HG03060 (cell line): ENCODE measurements at regions not wholly inside any gene's neighbourhood (a gene's known extent, or its start where the extent isn't known, plus 50 kb on each side); places are given as distances from the start of the nearest gene placed in this dataset.

Source experiments
- ATAC-seq: cut with Tn5 transposase; IDR thresholded peaks from one replicate; pipeline ENCODE4 v1.9.1; 2021; ENCODE audit warnings: low read depth, moderate number of reproducible peaks; ENCODE audit not compliant: unreplicated experiment

DNA sequence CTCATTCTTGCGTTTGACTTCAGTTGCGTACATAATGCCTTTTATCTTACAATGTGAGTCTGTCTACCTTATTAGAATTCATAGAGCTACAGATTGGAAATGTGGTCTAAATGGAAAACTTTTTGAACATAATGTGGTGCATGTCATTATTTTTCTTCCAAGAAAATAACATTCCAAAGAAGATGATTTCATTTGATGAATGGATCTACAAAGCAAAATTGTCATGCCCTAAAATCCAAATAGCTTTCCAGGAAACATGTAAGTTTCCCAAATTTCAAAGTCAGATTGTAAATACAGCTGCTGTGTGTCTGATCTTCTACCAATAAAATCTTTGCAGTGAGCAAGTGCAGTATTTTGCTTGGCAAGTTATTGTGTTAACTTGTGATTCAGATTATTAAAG, 101.8 kb upstream of the FZD8 start:
- no peak for ATAC-seq

- no peak for ATAC-seq
Observed at GRCh38 chr10:35743351-35743750, 101.3 kb upstream of the FZD8 start.

GRCh38 chr10:35739998-35740397, 97.9 kb upstream of the FZD8 start:
- no peak for ATAC-seq

GRCh38 chr10:35735412-35735811, 93.3 kb upstream of the FZD8 start:
- ATAC-seq = no peak

DNA sequence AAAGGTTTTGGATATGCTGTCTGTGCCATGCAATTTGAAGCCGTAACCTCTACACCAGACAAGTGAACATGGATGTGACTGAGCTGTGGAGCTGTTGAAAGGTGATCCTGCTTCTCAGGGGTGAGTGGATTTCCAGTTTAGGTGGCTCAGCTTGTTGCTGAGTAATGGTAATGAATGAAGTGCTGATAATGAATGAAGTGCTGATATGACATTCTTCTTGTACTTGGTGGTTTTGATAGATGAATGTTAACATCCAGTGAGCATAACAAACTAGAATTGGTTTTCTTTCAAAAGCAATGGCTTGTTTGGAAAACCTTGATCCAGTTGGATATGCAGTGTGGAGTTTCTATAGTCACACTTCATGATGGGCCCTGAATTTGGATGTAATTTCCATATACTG, 89.7 kb upstream of the FZD8 start:
- no peak for ATAC-seq

DNA sequence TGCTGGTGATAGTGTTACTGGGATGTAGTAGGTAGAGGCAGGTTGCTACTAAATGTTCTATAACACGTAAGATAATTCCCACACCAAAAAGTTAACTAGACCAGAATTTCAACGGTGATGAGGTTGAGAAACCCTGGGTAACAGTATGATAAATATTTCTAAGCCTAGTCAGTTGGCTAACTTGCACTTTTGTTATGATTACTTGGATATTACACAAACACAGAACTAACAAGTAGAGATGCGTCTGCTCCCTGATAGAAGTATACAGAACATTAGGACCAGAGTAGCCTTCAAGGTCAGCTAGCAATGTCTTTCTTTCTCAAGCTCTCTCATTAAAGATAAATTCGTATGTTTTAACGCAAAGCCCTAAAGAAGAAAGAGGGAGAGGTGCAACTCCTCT, 86.2 kb upstream of the FZD8 start:
- ATAC-seq = no peak

GRCh38 chr10:35726846-35727245, 84.8 kb upstream of the FZD8 start:
- ATAC-seq = no peak

DNA sequence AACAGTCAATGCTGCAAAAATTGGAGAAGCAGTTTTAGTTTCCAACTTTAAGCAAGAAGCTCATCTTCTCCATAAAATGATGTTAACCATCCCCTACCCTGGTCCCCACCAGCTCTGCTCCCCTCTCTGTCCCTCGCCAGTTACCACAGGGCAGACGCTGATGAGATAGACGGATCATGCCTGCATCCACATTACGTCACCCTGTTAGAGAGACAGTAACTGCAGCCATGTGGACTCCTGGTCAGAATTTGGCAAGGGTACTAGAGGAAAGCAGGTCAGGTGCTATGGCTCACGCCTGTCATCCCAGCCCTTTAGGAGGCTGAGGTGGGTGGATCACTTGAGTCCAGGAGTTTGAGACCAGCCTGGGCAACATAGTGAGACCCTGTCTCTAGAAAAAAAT, 81.9 kb upstream of the FZD8 start:
- no peak for ATAC-seq

GRCh38 chr10:35723059-35723458, 81.0 kb upstream of the FZD8 start:
- ATAC-seq = no peak

GRCh38 chr10:35722636-35723035, 80.5 kb upstream of the FZD8 start:
- ATAC-seq = no peak

DNA sequence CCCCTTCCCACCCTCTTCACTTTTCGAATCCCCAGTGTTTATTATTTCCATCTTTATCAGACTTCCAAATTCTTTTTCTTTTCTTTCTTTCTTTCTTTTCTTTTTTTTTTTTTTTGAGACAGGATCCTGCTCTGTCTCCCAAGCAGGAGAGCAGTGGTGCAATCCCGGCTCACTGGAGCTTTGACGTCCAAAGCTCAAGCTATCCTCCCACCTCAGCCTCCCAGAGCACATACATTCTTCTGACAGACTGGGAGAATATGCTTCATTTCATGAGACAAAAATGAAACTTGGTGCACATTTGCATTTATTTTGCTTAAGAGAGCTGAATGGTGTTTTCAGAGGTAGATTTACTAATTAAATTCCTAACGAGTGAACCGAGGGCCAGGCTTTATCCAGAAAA, 80.1 kb upstream of the FZD8 start:
- no peak for ATAC-seq

DNA sequence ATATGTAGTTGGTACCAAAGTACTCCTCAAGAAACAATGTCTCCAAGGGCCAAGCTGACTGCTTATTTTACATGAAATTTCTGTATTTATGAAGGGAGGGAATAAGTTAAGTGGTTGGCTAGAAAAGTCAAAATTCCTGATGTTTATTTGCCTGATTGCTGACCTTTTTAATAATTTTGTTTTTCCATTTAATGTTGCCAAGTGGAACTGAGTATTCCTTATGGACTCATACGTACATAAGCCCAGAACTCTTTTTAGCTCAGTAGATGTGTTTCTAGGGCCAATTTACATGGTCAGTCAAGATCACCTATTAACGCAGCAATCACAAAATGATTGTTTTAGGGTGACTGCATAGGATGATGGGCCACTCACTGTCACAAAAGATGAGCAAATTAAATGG, 78.3 kb upstream of the FZD8 start:
- no peak for ATAC-seq

DNA sequence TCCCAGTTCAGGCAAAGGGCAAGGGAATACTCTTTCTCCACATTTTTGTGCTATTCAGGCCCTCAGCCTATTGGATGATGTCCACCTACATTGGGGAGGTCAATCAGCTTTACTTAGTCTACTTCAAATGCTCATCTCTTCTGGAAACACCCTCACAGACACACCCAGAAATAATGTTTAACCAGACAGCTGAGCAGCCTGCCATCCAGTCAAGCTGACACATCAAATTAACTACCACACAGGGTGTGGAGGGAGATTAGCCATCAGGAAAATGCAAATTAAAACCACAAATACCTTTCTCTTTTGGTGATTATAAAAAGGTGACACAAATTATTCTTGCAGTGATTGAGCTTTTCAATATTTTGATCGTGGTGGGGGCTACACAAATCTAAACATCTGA, 74.7 kb upstream of the FZD8 start:
- no peak for ATAC-seq

DNA sequence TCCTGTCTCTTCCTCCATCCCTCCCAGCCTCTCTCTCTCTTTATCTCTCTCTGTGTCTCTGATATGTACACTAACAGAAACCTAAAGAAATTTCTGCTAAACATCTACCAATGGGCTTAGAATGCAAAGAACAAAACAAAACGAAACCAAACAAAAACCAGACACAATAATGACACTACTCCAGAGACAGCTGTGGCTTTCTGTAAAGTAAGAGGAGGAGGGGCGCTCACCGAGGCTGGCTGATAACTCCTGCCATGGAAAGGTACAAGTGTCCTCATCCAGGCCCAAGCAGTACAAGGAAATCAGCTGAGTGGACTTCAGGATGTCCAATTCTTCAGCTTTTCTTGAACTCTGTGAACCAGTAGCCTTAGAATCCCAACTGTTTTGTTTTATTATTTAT, 70.4 kb upstream of the FZD8 start:
- no peak for ATAC-seq

GRCh38 chr10:35711615-35712411, 69.7 kb upstream of the FZD8 start:
- no peak for ATAC-seq

DNA sequence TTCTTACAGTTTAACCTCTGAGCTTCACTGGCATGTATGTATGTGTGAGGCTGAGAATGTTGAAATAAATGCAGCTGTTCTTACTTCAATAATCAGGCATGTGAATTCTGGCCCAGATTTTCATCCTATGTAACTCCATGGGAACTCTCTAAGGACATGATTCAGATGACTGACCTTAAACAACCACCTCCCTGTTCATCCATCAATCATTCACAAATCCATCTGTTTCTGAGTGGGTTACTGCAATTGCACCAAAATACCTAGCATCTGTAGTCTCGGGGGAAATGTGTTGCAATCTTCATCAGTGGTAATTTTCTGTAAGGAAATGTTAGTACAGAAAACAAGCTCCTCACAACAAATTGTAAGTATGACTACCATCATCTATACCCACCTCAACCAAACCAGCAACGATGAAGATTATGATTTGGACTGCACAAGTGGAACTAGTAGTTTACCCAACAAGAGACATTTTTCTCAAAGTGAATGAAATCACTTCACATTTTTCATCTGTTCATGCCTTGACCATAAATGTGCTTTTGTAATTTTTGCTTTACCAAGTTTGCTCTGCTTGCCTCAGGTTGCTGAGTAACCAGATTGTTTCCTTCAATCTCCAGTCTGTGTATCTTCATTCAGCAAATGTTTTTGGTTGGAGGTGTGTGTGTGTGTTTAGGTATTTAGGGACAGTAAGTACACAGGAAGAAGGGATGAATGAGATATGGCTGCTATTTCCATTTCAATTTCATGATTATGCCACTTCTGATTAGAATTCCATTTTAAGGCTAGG, 65.7 kb upstream of the FZD8 start:
- ATAC-seq = no peak

GRCh38 chr10:35706959-35707358, 64.9 kb upstream of the FZD8 start:
- no peak for ATAC-seq

DNA sequence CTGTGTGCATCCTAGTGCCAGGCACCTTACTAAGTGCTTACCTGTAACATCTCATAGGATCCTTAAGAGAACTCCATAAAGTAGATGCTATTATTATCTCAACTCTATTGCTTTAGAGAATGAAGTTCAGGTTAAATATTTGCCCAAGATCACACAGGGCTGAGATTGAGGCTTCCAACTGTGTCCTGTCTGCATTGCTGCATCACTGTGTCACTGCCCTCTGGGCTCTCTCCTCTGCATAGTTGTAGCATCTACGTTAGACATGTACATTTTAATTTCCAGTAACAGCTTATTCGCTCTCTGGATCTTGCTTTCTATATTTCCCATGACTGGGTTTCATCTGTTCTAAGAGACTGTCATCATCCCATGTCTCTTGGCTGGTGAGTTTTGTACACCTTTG, 63.6 kb upstream of the FZD8 start:
- no peak for ATAC-seq

GRCh38 chr10:35705051-35705450, 63.0 kb upstream of the FZD8 start:
- no peak for ATAC-seq

- no peak for ATAC-seq
Observed at GRCh38 chr10:35704401-35704800, 62.3 kb upstream of the FZD8 start.

- no peak for ATAC-seq
Observed at GRCh38 chr10:35700487-35700882, 58.4 kb upstream of the FZD8 start.

DNA sequence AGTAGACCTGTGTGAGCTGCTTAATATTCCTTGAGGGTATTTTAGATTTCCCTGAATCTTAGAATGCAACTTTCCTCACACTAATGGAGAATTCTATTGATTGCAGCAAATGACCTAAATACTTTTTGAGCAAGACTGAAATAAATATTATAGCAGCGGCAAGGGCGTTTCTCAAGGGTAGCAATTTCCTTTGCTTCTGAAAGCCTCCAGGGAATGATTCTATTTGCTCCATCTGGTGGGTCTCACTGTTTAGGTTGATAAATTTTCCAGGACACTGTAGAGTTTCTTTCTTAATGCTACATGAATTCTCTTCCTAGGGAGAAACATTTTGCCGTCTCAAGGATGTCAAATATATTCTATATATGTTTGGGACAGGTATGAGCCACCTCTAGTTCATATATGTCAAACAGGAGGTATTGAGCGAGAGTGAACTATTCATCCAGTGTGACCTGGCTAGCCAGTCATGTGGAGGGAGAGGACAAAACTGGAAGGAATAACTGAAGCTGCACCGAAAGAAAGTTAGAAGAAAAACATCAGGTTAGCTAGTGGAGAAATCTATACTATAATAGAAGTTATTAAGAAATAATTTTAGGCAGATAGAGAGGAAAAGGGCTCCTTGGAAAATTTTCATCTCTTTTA, 57.9 kb upstream of the FZD8 start:
- no peak for ATAC-seq
